K562 (cell line): ENCODE measurements at regions not wholly inside any gene's neighbourhood (a gene's known extent, or its start where the extent isn't known, plus 50 kb on each side); places are given as distances from the start of the nearest gene placed in this dataset.

Experiments
- ATAC-seq: fragments of 200-7000 bp; cut with Tn5 transposase; 3 replicates; pipeline ENCODE4 v1.9.1; 2020; ENCODE audit warnings: moderate library complexity
- BruUV-seq: library from RNA; stranded (reverse); fragments of 400-500 nt; replicated peaks from 2 replicates; lab custom pipeline; 2021; lab: Mats Ljungman, UMichigan
- CTCF ChIA-PET: fragments of 300-600 bp; formaldehyde crosslinking; extraction: SDS; loops from one replicate; lab custom pipeline; 2021; ENCODE audit warnings: low intra/inter-chr PET ratio; lab: Yijun Ruan, JAX
- POLR2A ChIA-PET: fragments of 300-600, 350-650 bp; sonication (Branson Sonifier 250); formaldehyde crosslinking; extraction: SDS; loops from one replicate; lab custom pipeline; 2021; ENCODE audit warnings: antibody characterized with exemption, inconsistent platforms; lab: Yijun Ruan, JAX
- DNase-seq, 4 experiments: peaks; one replicate each; pipeline versions ENCODE4 v3.0.0 to v3.0.0-alpha.2; 2011 to 2018; ENCODE audit warnings: low spot score in 3 of 4, mixed read lengths in 3 of 4; ENCODE audit errors: extremely low read depth in 1 of 4
- FAIRE-seq: peaks from 2 replicates; lab custom pipeline; 2011; peaks lifted over from hg19 to GRCh38; lab: Jason Lieb, UNC
- H2AFZ ChIP-seq: 2 replicates; pipeline ENCODE4 v1.6.0; 2011; ENCODE audit warnings: low read depth, low read length, control low read depth, inconsistent platforms
- H3K27ac ChIP-seq: fragments of 200-600 bp; 3 replicates; pipeline ENCODE4 v1.8.0; 2011; ENCODE audit warnings: low read depth, mild to moderate bottlenecking, control low read depth, inconsistent platforms, low read length, moderate library complexity, mixed read lengths; ENCODE audit errors: extremely low read depth
- H3K27me3 ChIP-seq, 2 experiments: fragments of 300-600 bp in 1 of 2; 2 replicates in 1 of 2; 3 replicates in 1 of 2; pipeline versions ENCODE4 v1.6.0 to v1.8.0; 2011; ENCODE audit warnings: inconsistent platforms in 2 of 2, low read length in 2 of 2, mild to moderate bottlenecking in 1 of 2, mixed read lengths in 1 of 2, moderate library complexity in 1 of 2; ENCODE audit not compliant: control insufficient read depth in 2 of 2, insufficient read depth in 2 of 2
- H3K36me3 ChIP-seq: fragments of 300-600 bp; 3 replicates; pipeline ENCODE4 v1.8.0; 2011; ENCODE audit warnings: mild to moderate bottlenecking, low read length, inconsistent platforms; ENCODE audit not compliant: control insufficient read depth, insufficient read depth
- H3K4me1 ChIP-seq, 2 experiments: fragments of 200-600 bp in 1 of 2; replicated peaks in 1 of 2; 2 replicates in 1 of 2; 3 replicates in 1 of 2; pipeline versions ENCODE4 v1.5.1 to v1.8.0; 2011; ENCODE audit warnings: inconsistent platforms in 2 of 2, low read length in 2 of 2, mild to moderate bottlenecking in 1 of 2, mixed read lengths in 1 of 2, moderate library complexity in 1 of 2; ENCODE audit not compliant: control insufficient read depth in 2 of 2, insufficient read depth in 2 of 2
- H3K4me2 ChIP-seq: 2 replicates; pipeline ENCODE4 v1.6.1; 2011; ENCODE audit warnings: low read length, control low read depth, inconsistent platforms, mixed read lengths; ENCODE audit not compliant: insufficient read depth
- H3K4me3 ChIP-seq: fragments of 200-600 bp; sonication (generic), shearing (Covaris generic); 2 replicates; pipeline ENCODE4 v1.5.1; 2016; ENCODE audit warnings: control low read depth, inconsistent platforms
- H3K79me2 ChIP-seq: fragments of 200-600 bp; 3 replicates; pipeline ENCODE4 v1.8.0; 2011; ENCODE audit warnings: low read length, inconsistent platforms; ENCODE audit not compliant: control insufficient read depth, insufficient read depth
- H3K9ac ChIP-seq, 2 experiments: 2 replicates each; pipeline versions ENCODE4 v1.6.0 to v1.6.1; 2011; ENCODE audit warnings: low read depth in 2 of 2, low read length in 2 of 2, control low read depth in 1 of 2, inconsistent platforms in 1 of 2, mild to moderate bottlenecking in 1 of 2, mixed read lengths in 1 of 2; ENCODE audit not compliant: insufficient read depth in 1 of 2
- H3K9me1 ChIP-seq: one replicate; pipeline ENCODE4 v1.6.0; 2011; ENCODE audit warnings: inconsistent platforms, mild to moderate bottlenecking, low read length, moderate library complexity; ENCODE audit not compliant: control insufficient read depth, insufficient read depth
- H3K9me3 ChIP-seq: replicated peaks from 2 replicates; pipeline ENCODE4 v1.5.1; 2011; ENCODE audit warnings: low read depth, low read length, inconsistent platforms; ENCODE audit not compliant: control insufficient read depth, insufficient read depth
- H4K20me1 ChIP-seq: replicated peaks from 2 replicates; pipeline ENCODE4 v1.6.1; 2011; ENCODE audit warnings: low read length, inconsistent platforms, mixed read lengths; ENCODE audit not compliant: control insufficient read depth, insufficient read depth
- CBFB ChIP-seq: sonication (generic); formaldehyde crosslinking; IDR thresholded peaks from 2 replicates; pipeline ENCODE4 v1.4.0; 2020; ENCODE audit warnings: mild to moderate bottlenecking, missing genetic modification reagents
- CTCF ChIP-seq, 3 experiments: IDR thresholded peaks in 2 of 3; conservative IDR thresholded peaks in 1 of 3; 2 replicates each; pipeline ENCODE4 v1.5.1; 2011 to 2012; ENCODE audit warnings: low read length in 3 of 3, mild to moderate bottlenecking in 3 of 3, control low read depth in 2 of 3, improper control_type of control experiment in 1 of 3, inconsistent platforms in 1 of 3, low read depth in 1 of 3, mixed read lengths in 1 of 3, moderate library complexity in 1 of 3; ENCODE audit not compliant: insufficient read depth in 2 of 3
- HOXB6 ChIP-seq: fragments of 250-450 bp; sonication (Bioruptor Pico); IDR thresholded peaks from 2 replicates; pipeline ENCODE4 v1.5.1; 2022; ENCODE audit warnings: mild to moderate bottlenecking, borderline replicate concordance
- IFI16 ChIP-seq: fragments of 250-450 bp; sonication (Bioruptor Pico); IDR thresholded peaks from 2 replicates; pipeline ENCODE4 v2.1.2; 2022; ENCODE audit warnings: mild to moderate bottlenecking, inconsistent platforms
- MLX ChIP-seq, 2 experiments: fragments of 450-650 bp in 1 of 2; sonication (generic) in 1 of 2; formaldehyde crosslinking; conservative IDR thresholded peaks; 2 replicates each; pipeline versions ENCODE4 v1.4.0 to v1.8.1; 2020 to 2022; ENCODE audit warnings: mild to moderate bottlenecking in 1 of 2, missing genetic modification reagents in 1 of 2
- MYBL2 ChIP-seq, 2 experiments: fragments of 450-650 bp in 1 of 2; sonication (generic) in 1 of 2; formaldehyde crosslinking in 1 of 2; IDR thresholded peaks; 2 replicates each; pipeline versions ENCODE4 v1.6.1 to v1.8.1; 2017 to 2022; ENCODE audit warnings: borderline replicate concordance in 1 of 2, inconsistent platforms in 1 of 2, low read depth in 1 of 2, mild to moderate bottlenecking in 1 of 2, missing genetic modification reagents in 1 of 2, moderate library complexity in 1 of 2
- SMAD4 ChIP-seq: fragments of 250-450 bp; sonication (Bioruptor Pico); conservative IDR thresholded peaks from 2 replicates; pipeline ENCODE4 v1.8.0; 2021; ENCODE audit warnings: inconsistent platforms, mild to moderate bottlenecking, moderate library complexity
- SP1 ChIP-seq: sonication (generic); formaldehyde crosslinking; IDR thresholded peaks from 2 replicates; pipeline ENCODE4 v1.8.1; 2022; ENCODE audit warnings: mild to moderate bottlenecking, missing genetic modification reagents
- TEAD1 ChIP-seq, 2 experiments: fragments of 450-650 bp in 1 of 2; sonication (generic) in 1 of 2; formaldehyde crosslinking; IDR thresholded peaks; 2 replicates each; pipeline versions ENCODE4 v1.4.0 to v1.8.0; 2020 to 2022; ENCODE audit warnings: mild to moderate bottlenecking in 2 of 2, missing genetic modification reagents in 1 of 2
- ZBTB7A ChIP-seq: IDR thresholded peaks from 2 replicates; pipeline ENCODE4 v1.6.1; 2011; ENCODE audit warnings: low read depth, mild to moderate bottlenecking, low read length, moderate library complexity, borderline replicate concordance; ENCODE audit not compliant: control insufficient read depth
- ZNF324 ChIP-seq: fragments of 250-450 bp; sonication (Bioruptor Pico); IDR thresholded peaks from 2 replicates; pipeline ENCODE4 v1.4.0; 2020; ENCODE audit warnings: mild to moderate bottlenecking
- ZNF76 ChIP-seq: fragments of 250-450 bp; sonication (Bioruptor Pico); IDR thresholded peaks from 2 replicates; pipeline ENCODE4 v1.4.0; 2020; ENCODE audit warnings: mild to moderate bottlenecking, moderate library complexity, borderline replicate concordance
- ZSCAN32 ChIP-seq: fragments of 450-650 bp; formaldehyde crosslinking; IDR thresholded peaks from 2 replicates; pipeline ENCODE4 v1.4.0; 2020; ENCODE audit warnings: mild to moderate bottlenecking, moderate library complexity
- WGBS: fragments of 100-300 bp; shearing (Covaris generic); methylation state at CpG from one replicate; pipeline ENCODE4 v1.1.6; 2016; ENCODE audit warnings: low coverage, mixed read lengths; ENCODE audit not compliant: insufficient coverage; ENCODE audit errors: missing lambda C conversion rate; 5-methylcytosine and 5-hydroxymethylcytosine counted together
- in situ Hi-C: fragments of 300-500 bp; cut with MboI; formaldehyde crosslinking; loops from 4 replicates; pipeline ENCODE4 v1.15.0; 2018; ENCODE audit warnings: inconsistent platforms, mixed read lengths
- intact Hi-C: fragments of 100-400 bp; cut with micrococcal nuclease; formaldehyde crosslinking; loops from 2 replicates; pipeline ENCODE4 v1.14.2; 2022
- TF ChIP-seq, protein P1 (sequence below), 2 experiments: IDR thresholded peaks; 2 replicates each; pipeline ENCODE4 v1.6.1; 2012; ENCODE audit warnings: improper control_type of control experiment in 2 of 2, low read depth in 2 of 2, low read length in 2 of 2, borderline replicate concordance in 1 of 2

- no peak for TF ChIP-seq CBFB
- no peak for TF ChIP-seq CTCF (IDR thresholded peaks at IDR 0.05 in 2 of 3, conservative IDR thresholded peaks at IDR 0.05 in 1 of 3; ENCODE audit: insufficient read depth in 2 of 3, low read depth in 1 of 3, low read length in 3 of 3)
- no peak for TF ChIP-seq ZBTB7A
- TF ChIP-seq MYBL2 (IDR thresholded peaks at IDR 0.05; ENCODE audit: low read depth), result no peak
- no peak for TF ChIP-seq MYBL2 (CRISPR knock-in tag; IDR thresholded peaks at IDR 0.05; ENCODE audit: borderline replicate concordance)
- TF ChIP-seq SP1 (CRISPR knock-in tag), result no peak
- TF ChIP-seq SMAD4 (CRISPR knock-in tag), result no peak
These were observed 63.3 kb upstream of the CNTNAP4 start (continued) for GRCh38 chr16:76213860-76214259.

DNA sequence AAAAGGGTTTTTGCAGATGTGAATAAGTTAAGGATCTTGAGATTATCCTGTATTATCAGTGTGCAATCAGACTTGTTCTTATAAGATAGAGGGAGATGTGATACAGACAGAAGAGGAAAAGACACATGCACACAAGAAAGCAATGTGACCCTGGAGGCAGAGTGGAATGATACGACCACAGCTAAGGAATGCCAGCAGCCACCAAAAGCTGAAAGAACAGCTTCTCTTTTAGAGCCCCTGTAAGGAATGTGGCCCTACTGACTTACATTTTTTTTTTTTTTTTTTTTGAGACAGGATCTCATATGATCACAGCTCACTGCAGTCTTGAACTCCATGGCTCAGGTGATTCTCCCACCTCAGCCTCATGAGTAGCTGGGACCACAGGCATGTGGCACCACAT is 62.3 kb upstream of the CNTNAP4 start:
- ChIA-PET CTCF (no interaction called here), POLR2A (no interaction called here)
- intact Hi-C loops, result no loop called here
- Histone ChIP-seq H3K36me3 (no peaks in the 10 kb centered on the region), H3K9me3 (no peaks in the 10 kb centered on the region), H3K9ac (no peak overlapping the region), H3K4me1 (no peaks in the 10 kb centered on the region), H3K79me2 (no peaks in the 10 kb centered on the region), H3K27me3 (no peaks in the 10 kb centered on the region), H3K4me2 (no peak overlapping the region), H3K27ac (no peak overlapping the region), H2AFZ (no peak overlapping the region), H3K9me1 (no peaks in the 10 kb centered on the region), H4K20me1 (no peaks in the 10 kb centered on the region), H3K4me3 (no peak overlapping the region)
- DNase-seq (no peak), FAIRE-seq (no peak), ATAC-seq (no peak)
- in situ Hi-C loops, result no loop called here
- 0% methylated on average over 1 of the region's 1 CpG for WGBS
- no TSS peak for BruUV-seq
- no peak for TF ChIP-seq ZSCAN32 (CRISPR knock-in tag)
- TF ChIP-seq TEAD1 (CRISPR knock-in tag; IDR thresholded peaks at IDR 0.05), result no peak
- TF ChIP-seq HOXB6 (CRISPR knock-in tag), result no peak
- no peak for TF ChIP-seq ZNF324 (CRISPR knock-in tag)
- TF ChIP-seq, protein P1, sequence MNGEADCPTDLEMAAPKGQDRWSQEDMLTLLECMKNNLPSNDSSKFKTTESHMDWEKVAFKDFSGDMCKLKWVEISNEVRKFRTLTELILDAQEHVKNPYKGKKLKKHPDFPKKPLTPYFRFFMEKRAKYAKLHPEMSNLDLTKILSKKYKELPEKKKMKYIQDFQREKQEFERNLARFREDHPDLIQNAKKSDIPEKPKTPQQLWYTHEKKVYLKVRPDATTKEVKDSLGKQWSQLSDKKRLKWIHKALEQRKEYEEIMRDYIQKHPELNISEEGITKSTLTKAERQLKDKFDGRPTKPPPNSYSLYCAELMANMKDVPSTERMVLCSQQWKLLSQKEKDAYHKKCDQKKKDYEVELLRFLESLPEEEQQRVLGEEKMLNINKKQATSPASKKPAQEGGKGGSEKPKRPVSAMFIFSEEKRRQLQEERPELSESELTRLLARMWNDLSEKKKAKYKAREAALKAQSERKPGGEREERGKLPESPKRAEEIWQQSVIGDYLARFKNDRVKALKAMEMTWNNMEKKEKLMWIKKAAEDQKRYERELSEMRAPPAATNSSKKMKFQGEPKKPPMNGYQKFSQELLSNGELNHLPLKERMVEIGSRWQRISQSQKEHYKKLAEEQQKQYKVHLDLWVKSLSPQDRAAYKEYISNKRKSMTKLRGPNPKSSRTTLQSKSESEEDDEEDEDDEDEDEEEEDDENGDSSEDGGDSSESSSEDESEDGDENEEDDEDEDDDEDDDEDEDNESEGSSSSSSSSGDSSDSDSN (IDR thresholded peaks at IDR 0.05; ENCODE audit: borderline replicate concordance in 1 of 2, low read depth in 2 of 2, low read length in 2 of 2), result no peak
- TF ChIP-seq CBFB, result no peak
- TF ChIP-seq MLX (CRISPR knock-in tag; conservative IDR thresholded peaks at IDR 0.05), result no peak
- no peak for TF ChIP-seq ZNF76 (CRISPR knock-in tag)
- TF ChIP-seq IFI16, result no peak
